H1 (cell line): ENCODE measurements at regions not wholly inside any gene's neighbourhood (a gene's known extent, or its start where the extent isn't known, plus 50 kb on each side); places are given as distances from the start of the nearest gene placed in this dataset.

Experiments
- ATF2 ChIP-seq: IDR thresholded peaks from 2 replicates; pipeline ENCODE4 v1.6.1; 2012; ENCODE audit warnings: low read length, inconsistent platforms
- RAD21 ChIP-seq, 2 experiments: IDR thresholded peaks in 1 of 2; conservative IDR thresholded peaks in 1 of 2; 2 replicates each; pipeline ENCODE4 v1.6.1; 2011; ENCODE audit warnings: low read depth in 2 of 2, low read length in 2 of 2, improper control_type of control experiment in 1 of 2, inconsistent platforms in 1 of 2, mild to moderate bottlenecking in 1 of 2, moderate library complexity in 1 of 2

GRCh38 chr9:119968836-119969707 lies 599.8 kb upstream of the BRINP1 start (continued):
- TF ChIP-seq ATF2: no peak
- peak; percentile 79 to 90 for TF ChIP-seq RAD21 (IDR thresholded peaks at IDR 0.05 in 1 of 2, conservative IDR thresholded peaks at IDR 0.05 in 1 of 2; ENCODE audit: low read depth in 2 of 2, low read length in 2 of 2)
